RWPE2 (cell line): ENCODE measurements at regions not wholly inside any gene's neighbourhood (a gene's known extent, or its start where the extent isn't known, plus 50 kb on each side); places are given as distances from the start of the nearest gene placed in this dataset.
"Not testable (repeated sequence)": the region's sequence is repeated elsewhere in the genome, so short reads cannot be mapped to it uniquely, and the experiment has no call there.

ENCODE experiments used
- ATAC-seq: fragments of 200-7000 bp; cut with Tn5 transposase; 3 replicates; pipeline ENCODE4 v1.9.1; 2021; ENCODE audit warnings: low read depth
- DNase-seq: peaks from one replicate; pipeline ENCODE4 v3.0.0-alpha.2; 2020; ENCODE audit warnings: low spot score
- H3K27ac ChIP-seq: fragments of 450-650 bp; 2 replicates; pipeline ENCODE4 v1.5.1; 2017; ENCODE audit warnings: mild to moderate bottlenecking; ENCODE audit not compliant: poor library complexity, severe bottlenecking
- H3K27me3 ChIP-seq: fragments of 250-450 bp; sonication (Bioruptor Pico); 2 replicates; pipeline ENCODE4 v1.5.1; 2021; ENCODE audit warnings: mild to moderate bottlenecking, moderate library complexity; ENCODE audit not compliant: insufficient read depth, poor library complexity, severe bottlenecking
- H3K36me3 ChIP-seq: fragments of 250-450 bp; sonication (Bioruptor Pico); 2 replicates; pipeline ENCODE4 v1.5.1; 2020; ENCODE audit warnings: low read depth, mild to moderate bottlenecking, moderate library complexity
- H3K4me1 ChIP-seq: fragments of 250-450 bp; sonication (Bioruptor Pico); 2 replicates; pipeline ENCODE4 v1.5.1; 2021; ENCODE audit warnings: mild to moderate bottlenecking, moderate library complexity; ENCODE audit not compliant: insufficient read depth, poor library complexity, severe bottlenecking
- H3K4me3 ChIP-seq: fragments of 250-450 bp; sonication (Bioruptor Pico); 2 replicates; pipeline ENCODE4 v1.5.1; 2021; ENCODE audit warnings: mild to moderate bottlenecking, moderate library complexity; ENCODE audit not compliant: severe bottlenecking
- H3K9me3 ChIP-seq: fragments of 250-450 bp; sonication (Bioruptor Pico); 2 replicates; pipeline ENCODE4 v1.5.1; 2021; ENCODE audit warnings: mild to moderate bottlenecking, moderate library complexity; ENCODE audit not compliant: severe bottlenecking
- TF ChIP-seq, protein P1 (sequence below): fragments of 450-650 bp; IDR thresholded peaks from one replicate; pipeline ENCODE4 v1.5.1; 2017; ENCODE audit warnings: mild to moderate bottlenecking, moderate library complexity; ENCODE audit not compliant: poor library complexity, severe bottlenecking

DNA sequence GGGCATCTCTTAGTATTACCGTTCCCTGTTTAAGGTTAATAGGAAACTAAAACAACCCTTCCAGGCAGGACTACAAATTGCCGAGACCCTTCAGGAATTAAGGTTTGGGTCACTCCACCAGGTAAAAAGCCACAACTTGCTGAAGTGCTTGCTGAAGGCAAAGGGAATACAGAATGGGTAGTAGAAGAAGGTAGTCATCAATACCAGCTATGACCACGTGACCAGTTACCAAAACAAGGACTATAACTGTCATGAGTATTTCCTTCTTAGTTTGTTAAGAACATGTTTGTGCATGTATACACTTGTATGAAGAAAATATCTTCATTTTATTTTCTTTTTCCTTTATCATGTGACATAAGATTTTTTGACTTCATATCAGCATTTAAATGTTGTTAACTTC, 578.7 kb upstream of the FBXO33 start:
- no peak overlapping the region for H3K27ac ChIP-seq
- H3K27me3 ChIP-seq = no peaks in the 10 kb centered on the region
- no peak overlapping the region for H3K4me3 ChIP-seq
- ATAC-seq = no peak
- H3K4me1 ChIP-seq = no peaks in the 10 kb centered on the region
- TF ChIP-seq, protein P1, sequence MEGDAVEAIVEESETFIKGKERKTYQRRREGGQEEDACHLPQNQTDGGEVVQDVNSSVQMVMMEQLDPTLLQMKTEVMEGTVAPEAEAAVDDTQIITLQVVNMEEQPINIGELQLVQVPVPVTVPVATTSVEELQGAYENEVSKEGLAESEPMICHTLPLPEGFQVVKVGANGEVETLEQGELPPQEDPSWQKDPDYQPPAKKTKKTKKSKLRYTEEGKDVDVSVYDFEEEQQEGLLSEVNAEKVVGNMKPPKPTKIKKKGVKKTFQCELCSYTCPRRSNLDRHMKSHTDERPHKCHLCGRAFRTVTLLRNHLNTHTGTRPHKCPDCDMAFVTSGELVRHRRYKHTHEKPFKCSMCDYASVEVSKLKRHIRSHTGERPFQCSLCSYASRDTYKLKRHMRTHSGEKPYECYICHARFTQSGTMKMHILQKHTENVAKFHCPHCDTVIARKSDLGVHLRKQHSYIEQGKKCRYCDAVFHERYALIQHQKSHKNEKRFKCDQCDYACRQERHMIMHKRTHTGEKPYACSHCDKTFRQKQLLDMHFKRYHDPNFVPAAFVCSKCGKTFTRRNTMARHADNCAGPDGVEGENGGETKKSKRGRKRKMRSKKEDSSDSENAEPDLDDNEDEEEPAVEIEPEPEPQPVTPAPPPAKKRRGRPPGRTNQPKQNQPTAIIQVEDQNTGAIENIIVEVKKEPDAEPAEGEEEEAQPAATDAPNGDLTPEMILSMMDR = no peak
- no peak for DNase-seq
- no peaks in the 10 kb centered on the region for H3K9me3 ChIP-seq
- H3K36me3 ChIP-seq = no peaks in the 10 kb centered on the region

GRCh38 chr14:40009771-40010170, 577.5 kb upstream of the FBXO33 start:
- Histone ChIP-seq H3K27ac (no peak overlapping the region), H3K36me3 (no peaks in the 10 kb centered on the region), H3K9me3 (no peaks in the 10 kb centered on the region), H3K27me3 (no peaks in the 10 kb centered on the region), H3K4me3 (no peak overlapping the region), H3K4me1 (no peaks in the 10 kb centered on the region)
- DNase-seq (no peak), ATAC-seq (no peak)
- TF ChIP-seq, protein P1 = no peak

DNA sequence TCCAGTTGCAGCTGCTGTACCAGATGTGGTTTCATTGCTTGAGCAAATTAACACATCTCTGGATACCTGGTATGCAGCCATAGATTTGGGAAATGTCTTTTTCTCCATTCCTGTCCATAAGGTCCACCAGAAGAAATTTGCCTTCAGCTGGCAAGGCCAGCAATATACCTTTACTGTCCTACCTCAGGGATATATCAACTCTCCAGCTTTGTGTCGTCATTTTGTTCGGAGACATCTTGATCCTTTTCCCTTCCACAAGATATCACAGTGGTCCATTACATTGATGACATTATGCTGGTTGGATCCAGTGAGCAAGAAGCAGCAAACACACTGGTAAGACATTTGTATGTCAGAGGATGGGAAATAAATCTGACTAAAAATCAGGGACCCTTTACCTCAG, 576.1 kb upstream of the FBXO33 start:
- H3K36me3 ChIP-seq, H3K4me3 ChIP-seq, H3K27ac ChIP-seq, H3K27me3 ChIP-seq, ATAC-seq, H3K4me1 ChIP-seq, H3K9me3 ChIP-seq, DNase-seq: not testable (repeated sequence)

GRCh38 chr14:40004871-40005500, 572.8 kb upstream of the FBXO33 start:
- Histone ChIP-seq H3K27me3 (no peaks in the 10 kb centered on the region), H3K4me3 (no peak overlapping the region), H3K4me1 (no peaks in the 10 kb centered on the region), H3K27ac (no peak overlapping the region), H3K9me3 (no peaks in the 10 kb centered on the region), H3K36me3 (no peaks in the 10 kb centered on the region)
- DNase-seq = no peak
- TF ChIP-seq, protein P1 = no peak
- ATAC-seq = no peak

GRCh38 chr14:40003773-40004172, 571.5 kb upstream of the FBXO33 start:
- ATAC-seq (peak; percentile 40; the same call in 1 of the 3 replicates), DNase-seq (no peak)
- Histone ChIP-seq H3K4me1 (no peaks in the 10 kb centered on the region), H3K36me3 (no peaks in the 10 kb centered on the region), H3K27ac (no peak overlapping the region), H3K4me3 (no peak overlapping the region), H3K9me3 (no peaks in the 10 kb centered on the region), H3K27me3 (peaks cover 2% of the 10 kb centered on the region)
- TF ChIP-seq, protein P1 = no peak
